NB4 (cell line): ENCODE measurements at regions not wholly inside any gene's neighbourhood (a gene's known extent, or its start where the extent isn't known, plus 50 kb on each side); places are given as distances from the start of the nearest gene placed in this dataset.

ENCODE experiments used
- DNase-seq: peaks from one replicate; pipeline ENCODE4 v3.0.0; 2010; ENCODE audit warnings: low read depth
- H3K4me3 ChIP-seq: one replicate; pipeline ENCODE4 v1.5.1; 2011; ENCODE audit warnings: mild to moderate bottlenecking, low read depth, low read length, moderate library complexity
- MYC ChIP-seq: IDR thresholded peaks from 2 replicates; pipeline ENCODE4 v1.6.1; 2011; ENCODE audit warnings: low read depth, low read length
- POLR2A ChIP-seq: IDR thresholded peaks from 2 replicates; pipeline ENCODE4 v1.6.1; 2011; ENCODE audit warnings: mild to moderate bottlenecking; ENCODE audit not compliant: insufficient read length; ENCODE audit errors: extremely low read depth
- TF ChIP-seq, protein P1 (sequence below): IDR thresholded peaks from one replicate; pipeline ENCODE4 v1.5.1; 2012; ENCODE audit warnings: low read depth, low read length
- TF ChIP-seq, protein P2 (sequence below): IDR thresholded peaks from 2 replicates; pipeline ENCODE4 v1.6.1; 2011; ENCODE audit warnings: low read depth, low read length

DNA sequence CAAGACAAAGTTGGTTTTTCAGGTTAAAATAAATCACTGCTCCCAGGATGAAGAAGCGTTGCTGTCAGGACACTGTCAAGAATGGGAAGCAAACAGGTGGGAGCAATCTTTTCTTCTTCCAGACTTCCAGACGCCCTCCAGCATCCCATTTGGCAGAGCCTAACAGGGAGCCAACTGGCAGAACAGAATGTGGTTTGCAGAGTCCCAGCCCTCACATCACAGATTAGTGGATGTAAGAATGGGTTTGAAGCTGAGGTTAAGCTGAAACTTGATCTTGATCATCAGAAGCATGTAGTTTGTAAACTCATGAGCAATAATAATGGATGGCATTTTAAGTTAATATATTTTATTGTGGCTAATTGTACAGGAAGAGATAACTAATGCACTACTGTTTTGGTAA is 636.4 kb downstream of the SLC6A15 start:
- DNase-seq, result no peak
- TF ChIP-seq, protein P1, sequence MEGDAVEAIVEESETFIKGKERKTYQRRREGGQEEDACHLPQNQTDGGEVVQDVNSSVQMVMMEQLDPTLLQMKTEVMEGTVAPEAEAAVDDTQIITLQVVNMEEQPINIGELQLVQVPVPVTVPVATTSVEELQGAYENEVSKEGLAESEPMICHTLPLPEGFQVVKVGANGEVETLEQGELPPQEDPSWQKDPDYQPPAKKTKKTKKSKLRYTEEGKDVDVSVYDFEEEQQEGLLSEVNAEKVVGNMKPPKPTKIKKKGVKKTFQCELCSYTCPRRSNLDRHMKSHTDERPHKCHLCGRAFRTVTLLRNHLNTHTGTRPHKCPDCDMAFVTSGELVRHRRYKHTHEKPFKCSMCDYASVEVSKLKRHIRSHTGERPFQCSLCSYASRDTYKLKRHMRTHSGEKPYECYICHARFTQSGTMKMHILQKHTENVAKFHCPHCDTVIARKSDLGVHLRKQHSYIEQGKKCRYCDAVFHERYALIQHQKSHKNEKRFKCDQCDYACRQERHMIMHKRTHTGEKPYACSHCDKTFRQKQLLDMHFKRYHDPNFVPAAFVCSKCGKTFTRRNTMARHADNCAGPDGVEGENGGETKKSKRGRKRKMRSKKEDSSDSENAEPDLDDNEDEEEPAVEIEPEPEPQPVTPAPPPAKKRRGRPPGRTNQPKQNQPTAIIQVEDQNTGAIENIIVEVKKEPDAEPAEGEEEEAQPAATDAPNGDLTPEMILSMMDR, result no peak
- TF ChIP-seq MYC, result no peak
- TF ChIP-seq, protein P2, sequence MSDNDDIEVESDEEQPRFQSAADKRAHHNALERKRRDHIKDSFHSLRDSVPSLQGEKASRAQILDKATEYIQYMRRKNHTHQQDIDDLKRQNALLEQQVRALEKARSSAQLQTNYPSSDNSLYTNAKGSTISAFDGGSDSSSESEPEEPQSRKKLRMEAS, result no peak
- no peak for TF ChIP-seq POLR2A
- no peak overlapping the region for H3K4me3 ChIP-seq

DNA sequence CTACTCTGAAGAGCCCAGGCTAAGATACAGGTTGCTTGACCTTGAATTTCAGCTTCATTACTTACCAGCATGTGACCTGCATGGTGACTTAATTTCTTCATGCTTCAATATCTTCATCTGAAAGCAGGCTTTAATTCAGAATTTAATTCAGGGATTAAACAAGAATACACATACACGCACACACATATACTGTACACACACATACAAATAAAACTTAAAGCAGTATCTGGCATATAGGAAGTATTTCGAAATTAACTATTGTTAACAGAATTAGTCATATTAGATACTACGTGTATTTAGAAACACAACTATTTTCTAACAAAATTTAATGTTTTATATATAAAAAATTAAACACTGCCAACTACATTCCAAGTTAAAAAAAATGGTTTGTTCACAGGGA is 640.3 kb downstream of the SLC6A15 start:
- TF ChIP-seq MYC (no peak), POLR2A (no peak)
- TF ChIP-seq, protein P1, result no peak
- TF ChIP-seq, protein P2, result no peak
- H3K4me3 ChIP-seq, result no peak overlapping the region
- DNase-seq, result no peak

DNA sequence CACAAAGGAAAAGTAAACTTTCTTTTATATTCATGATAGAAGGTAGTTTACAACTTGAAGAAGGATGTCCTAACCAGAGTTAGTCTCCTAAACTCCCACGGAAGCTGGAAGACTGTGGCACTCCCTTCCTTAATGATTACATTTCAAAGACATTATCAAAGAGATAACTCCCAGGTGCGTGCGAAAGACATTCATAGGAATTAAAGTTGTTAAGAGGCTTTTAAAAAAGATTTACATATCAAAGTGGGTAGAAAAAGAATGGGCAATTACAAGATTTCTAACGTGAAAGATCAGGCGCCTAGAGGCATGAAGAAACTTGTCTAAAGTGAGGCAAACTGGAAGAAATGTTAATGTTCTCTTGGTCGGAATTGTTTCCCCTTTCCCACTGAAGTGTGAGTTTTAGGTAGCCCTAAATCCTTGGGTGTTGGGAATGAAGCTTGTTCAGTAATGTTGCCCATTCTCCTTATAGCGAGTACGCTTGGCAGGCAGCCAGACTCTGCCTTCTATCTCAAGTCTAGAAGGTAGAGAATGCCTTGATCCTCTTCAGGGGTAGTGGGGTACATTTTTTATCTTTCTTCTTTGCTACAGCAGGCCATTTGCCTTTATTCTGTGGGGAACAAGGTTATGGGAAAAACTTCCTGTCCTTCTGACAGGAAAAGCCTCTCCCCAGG is 642.0 kb downstream of the SLC6A15 start:
- no peak for DNase-seq
- no peak overlapping the region for H3K4me3 ChIP-seq
- TF ChIP-seq MYC, result no peak
- TF ChIP-seq, protein P1, result no peak
- TF ChIP-seq, protein P2, result no peak
- no peak for TF ChIP-seq POLR2A

DNA sequence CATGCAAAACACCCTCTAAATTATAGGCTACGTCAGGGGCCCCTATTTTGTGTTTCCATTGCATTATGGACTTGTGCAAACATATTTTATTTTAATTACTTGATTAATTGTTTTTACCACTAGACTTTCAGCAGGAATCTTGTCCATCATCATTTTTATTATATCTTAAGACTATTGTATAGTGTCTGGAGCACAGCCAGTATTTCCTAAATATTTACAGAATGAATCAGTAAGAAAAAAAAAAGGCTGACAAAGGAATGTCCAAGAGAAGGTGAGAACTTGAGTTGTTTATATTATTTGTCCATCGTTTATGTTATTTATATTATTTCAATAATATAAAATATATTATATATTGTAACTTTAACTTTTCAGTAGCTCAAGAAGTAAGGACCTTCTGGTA is 664.7 kb downstream of the SLC6A15 start:
- DNase-seq, result no peak
- TF ChIP-seq POLR2A (no peak), MYC (no peak)
- TF ChIP-seq, protein P2, result no peak
- TF ChIP-seq, protein P1, result no peak
- H3K4me3 ChIP-seq, result no peak overlapping the region

DNA sequence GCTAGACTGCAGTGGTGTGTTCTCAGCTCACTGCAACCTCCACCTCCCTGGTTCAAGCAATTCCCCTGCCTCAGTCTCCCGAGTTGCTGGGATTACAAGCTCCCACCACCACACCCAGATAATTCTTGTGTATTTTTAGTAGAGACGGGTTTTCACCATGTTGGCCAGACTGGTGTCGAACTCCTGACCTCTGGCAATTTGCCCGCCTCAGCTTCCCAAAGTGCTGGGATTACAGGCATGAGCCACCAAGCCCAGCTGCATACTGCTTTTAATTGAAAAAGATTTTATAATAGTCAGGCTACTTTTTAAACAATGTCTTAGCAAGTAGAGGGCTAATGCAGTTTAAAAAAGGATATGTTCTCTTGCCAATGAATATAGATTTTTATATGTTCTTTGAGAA is 668.9 kb downstream of the SLC6A15 start:
- TF ChIP-seq, protein P1, result no peak
- TF ChIP-seq MYC, result no peak
- TF ChIP-seq, protein P2, result no peak
- no peak for TF ChIP-seq POLR2A
- H3K4me3 ChIP-seq, result no peak overlapping the region
- no peak for DNase-seq
